Gastrocnemius medialis (tissue), 4 donors: ENCODE measurements at regions not wholly inside any gene's neighbourhood (a gene's known extent, or its start where the extent isn't known, plus 50 kb on each side); places are given as distances from the start of the nearest gene placed in this dataset.

Experiments
- ATAC-seq, 2 donors: fragments of 150-250 bp; one replicate each; pipeline ENCODE4 v1.9.1; 2016
- DNase-seq, 2 donors: peaks; one replicate each; pipeline ENCODE4 v3.0.0-alpha.2; 2019
- H3K27ac ChIP-seq, 4 donors: fragments of 200-600 bp; sonication (generic); 1 replicate in 1 of 4; 2 replicates in 3 of 4; pipeline ENCODE4 v1.5.1; 2016 to 2018; ENCODE audit warnings: mild to moderate bottlenecking in 2 of 4, moderate library complexity in 1 of 4
- H3K27me3 ChIP-seq, 3 donors: fragments of 200-600 bp; sonication (generic) in 2 of 3; 1 replicate in 1 of 3; 2 replicates in 2 of 3; pipeline versions ENCODE4 v1.5.1 to v1.6.0; 2016 to 2019; ENCODE audit warnings: mild to moderate bottlenecking in 1 of 3, moderate library complexity in 1 of 3
- H3K36me3 ChIP-seq, 2 donors: fragments of 200-600 bp; sonication (generic) in 1 of 2; one replicate each; pipeline ENCODE4 v1.5.1; 2017 to 2018
- H3K4me1 ChIP-seq, 2 donors: fragments of 200-600 bp; sonication (generic) in 1 of 2; one replicate each; pipeline ENCODE4 v1.5.1; 2016 to 2017; ENCODE audit warnings: mild to moderate bottlenecking in 2 of 2
- H3K4me3 ChIP-seq, 4 donors: fragments of 200-600 bp; sonication (generic) in 3 of 4; 1 replicate in 1 of 4; 2 replicates in 3 of 4; pipeline ENCODE4 v1.5.1; 2016 to 2019; ENCODE audit warnings: mild to moderate bottlenecking in 2 of 4
- H3K9me3 ChIP-seq, 3 donors: fragments of 200-600 bp; sonication (generic) in 2 of 3; 1 replicate in 1 of 3; 2 replicates in 2 of 3; pipeline ENCODE4 v1.5.1; 2016 to 2019
- CTCF ChIP-seq, 5 experiments: fragments of 450-650 bp in 3 of 5; fragments of 200-600 bp in 2 of 5; sonication (generic) in 2 of 5; IDR thresholded peaks in 4 of 5; conservative IDR thresholded peaks in 1 of 5; 1 replicate in 4 of 5; 2 replicates in 1 of 5; pipeline ENCODE4 v1.5.1; 2016 to 2019; ENCODE audit warnings: antibody characterized with exemption in 5 of 5, mild to moderate bottlenecking in 3 of 5, moderate library complexity in 3 of 5
- POLR2A ChIP-seq, 2 donors: fragments of 450-650 bp; IDR thresholded peaks; one replicate each; pipeline ENCODE4 v1.6.1; 2017; ENCODE audit warnings: antibody characterized with exemption in 2 of 2, mild to moderate bottlenecking in 2 of 2, moderate library complexity in 2 of 2
- in situ Hi-C, 4 donors: fragments of 200-750 bp; cut with MboI; loops; one replicate each; pipeline versions ENCODE4 v1.15.0 to v1.8.0; 2017; ENCODE audit warnings: low sequenced_read_pairs in 4 of 4
- intact Hi-C: fragments of 100-400 bp; cut with DNase I; formaldehyde crosslinking; loops from one replicate; pipeline ENCODE4 v1.15.1; 2023; ENCODE audit warnings: low total_unique reads

GRCh38 chr5:175363300-175363699 lies 80.7 kb downstream of the DRD1 start:
- H3K4me1 ChIP-seq = no peaks in the 10 kb centered on the region
- no peak overlapping the region for H3K27ac ChIP-seq
- no peaks in the 10 kb centered on the region for H3K9me3 ChIP-seq
- TF ChIP-seq CTCF (IDR thresholded peaks at IDR 0.05 in 4 of 5, conservative IDR thresholded peaks at IDR 0.05 in 1 of 5) (no peak), POLR2A (IDR thresholded peaks at IDR 0.05) (no peak)
- H3K36me3 ChIP-seq = no peaks in the 10 kb centered on the region
- in situ Hi-C loops = no loop called here
- DNase-seq (no peak), ATAC-seq (no peak)
- intact Hi-C loops = no loop called here
- no peaks in the 10 kb centered on the region for H3K27me3 ChIP-seq
- H3K4me3 ChIP-seq = no peak overlapping the region

GRCh38 chr5:175357995-175358394 lies 86.0 kb downstream of the DRD1 start:
- intact Hi-C loops (no loop called here), in situ Hi-C loops (no loop called here)
- Histone ChIP-seq H3K27me3 (no peaks in the 10 kb centered on the region), H3K27ac (no peak overlapping the region), H3K4me1 (no peaks in the 10 kb centered on the region), H3K4me3 (no peak overlapping the region), H3K36me3 (no peaks in the 10 kb centered on the region), H3K9me3 (no peaks in the 10 kb centered on the region)
- no peak for ATAC-seq
- TF ChIP-seq POLR2A (IDR thresholded peaks at IDR 0.05) = no peak
- no peak for TF ChIP-seq CTCF (IDR thresholded peaks at IDR 0.05 in 4 of 5, conservative IDR thresholded peaks at IDR 0.05 in 1 of 5)
- no peak for DNase-seq

DNA sequence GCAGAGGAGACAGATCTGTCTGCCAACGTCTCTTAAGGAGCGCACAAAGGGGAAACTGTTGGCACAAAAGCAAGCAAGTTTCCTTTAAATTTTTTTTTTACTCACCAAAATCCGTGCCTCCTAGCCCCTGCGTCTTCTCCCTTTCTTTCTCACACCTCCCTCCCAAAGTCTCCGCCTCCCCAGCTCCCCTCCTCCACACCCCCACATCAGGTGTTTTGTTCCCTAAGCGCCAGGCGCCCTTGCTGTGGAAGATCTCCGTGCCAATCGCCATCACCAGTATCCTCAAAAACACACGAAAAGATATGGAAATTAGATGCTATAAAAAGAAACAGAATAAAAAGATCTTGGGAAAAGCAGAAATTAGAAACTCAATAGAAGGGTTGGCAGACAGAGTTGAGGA lies 87.6 kb downstream of the DRD1 start:
- no peak overlapping the region for H3K27ac ChIP-seq
- no peaks in the 10 kb centered on the region for H3K27me3 ChIP-seq
- ATAC-seq = no peak
- H3K36me3 ChIP-seq = no peaks in the 10 kb centered on the region
- H3K9me3 ChIP-seq = no peaks in the 10 kb centered on the region
- in situ Hi-C loops (no loop called here), intact Hi-C loops (no loop called here)
- TF ChIP-seq POLR2A (IDR thresholded peaks at IDR 0.05) (no peak), CTCF (IDR thresholded peaks at IDR 0.05 in 4 of 5, conservative IDR thresholded peaks at IDR 0.05 in 1 of 5) (no peak)
- H3K4me1 ChIP-seq = no peaks in the 10 kb centered on the region
- H3K4me3 ChIP-seq = no peak overlapping the region
- DNase-seq = no peak

DNA sequence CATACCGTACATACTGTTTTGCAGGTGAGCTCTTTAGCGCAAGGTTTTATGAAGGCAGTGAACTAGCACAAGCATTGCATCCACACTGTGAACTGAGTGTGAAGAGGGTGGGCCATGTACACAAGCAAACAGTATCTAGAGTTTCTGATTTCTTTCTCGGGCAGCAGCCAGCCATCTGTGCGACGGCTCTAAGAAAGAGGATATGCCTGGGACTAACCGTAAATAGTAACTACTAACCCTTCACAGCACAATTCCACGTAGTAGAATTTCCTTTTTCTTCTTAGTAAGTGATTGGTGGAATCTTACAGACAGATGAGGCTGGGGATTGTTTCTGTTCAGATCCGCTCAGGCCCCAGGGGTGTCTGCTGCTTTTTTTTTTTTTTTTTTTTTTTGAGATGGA lies 89.0 kb downstream of the DRD1 start:
- no peak for ATAC-seq
- no peak for TF ChIP-seq POLR2A (IDR thresholded peaks at IDR 0.05)
- no peak for TF ChIP-seq CTCF (IDR thresholded peaks at IDR 0.05 in 4 of 5, conservative IDR thresholded peaks at IDR 0.05 in 1 of 5)

DNA sequence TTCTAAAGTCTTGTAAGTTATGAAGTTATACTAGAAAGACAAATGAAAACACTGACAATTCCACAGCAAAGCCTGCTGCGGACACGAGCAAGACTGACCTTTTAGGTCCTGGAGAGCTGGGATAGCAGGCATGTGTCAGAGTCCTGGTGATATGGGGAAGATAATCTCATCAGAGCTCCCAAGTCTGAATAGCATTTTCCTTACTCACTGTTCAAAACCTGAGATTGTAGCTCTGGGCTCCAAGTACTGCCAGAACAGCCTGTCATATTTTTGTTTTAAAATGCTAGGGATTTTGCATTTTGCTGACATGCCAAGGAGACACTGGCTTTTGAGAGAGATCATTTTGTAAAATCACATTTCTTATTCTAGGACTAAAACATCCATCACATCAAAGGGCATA lies 90.1 kb downstream of the DRD1 start:
- Histone ChIP-seq H3K4me1 (no peaks in the 10 kb centered on the region), H3K4me3 (no peak overlapping the region), H3K36me3 (no peaks in the 10 kb centered on the region), H3K9me3 (no peaks in the 10 kb centered on the region), H3K27me3 (no peaks in the 10 kb centered on the region), H3K27ac (no peak overlapping the region)
- DNase-seq = no peak
- intact Hi-C loops (no loop called here), in situ Hi-C loops (no loop called here)
- TF ChIP-seq CTCF (IDR thresholded peaks at IDR 0.05 in 4 of 5, conservative IDR thresholded peaks at IDR 0.05 in 1 of 5) = no peak
- no peak for TF ChIP-seq POLR2A (IDR thresholded peaks at IDR 0.05)
- ATAC-seq = no peak

More for the DNA sequence above, 89.0 kb downstream of the DRD1 start:
- H3K27me3 ChIP-seq = no peaks in the 10 kb centered on the region
- in situ Hi-C loops (no loop called here), intact Hi-C loops (no loop called here)
- H3K9me3 ChIP-seq = no peaks in the 10 kb centered on the region
- no peaks in the 10 kb centered on the region for H3K36me3 ChIP-seq
- H3K4me1 ChIP-seq = no peaks in the 10 kb centered on the region
- H3K4me3 ChIP-seq = no peak overlapping the region
- H3K27ac ChIP-seq = no peak overlapping the region
- DNase-seq = no peak
